Peyer's patch (tissue), 4 donors: ENCODE measurements at regions not wholly inside any gene's neighbourhood (a gene's known extent, or its start where the extent isn't known, plus 50 kb on each side); places are given as distances from the start of the nearest gene placed in this dataset.

Source experiments
- CTCF ChIP-seq, 6 experiments: fragments of 450-650 bp in 4 of 6; fragments of 200-600 bp in 2 of 6; sonication (generic) in 1 of 6; IDR thresholded peaks; one replicate each; pipeline ENCODE4 v1.5.1; 2017 to 2019; ENCODE audit warnings: antibody characterized with exemption in 6 of 6, mild to moderate bottlenecking in 3 of 6, moderate library complexity in 1 of 6
- POLR2A ChIP-seq, 2 donors: fragments of 450-650 bp; IDR thresholded peaks; one replicate each; pipeline ENCODE4 v1.5.1; 2017; ENCODE audit warnings: antibody characterized with exemption in 2 of 2, mild to moderate bottlenecking in 2 of 2, moderate library complexity in 2 of 2

DNA sequence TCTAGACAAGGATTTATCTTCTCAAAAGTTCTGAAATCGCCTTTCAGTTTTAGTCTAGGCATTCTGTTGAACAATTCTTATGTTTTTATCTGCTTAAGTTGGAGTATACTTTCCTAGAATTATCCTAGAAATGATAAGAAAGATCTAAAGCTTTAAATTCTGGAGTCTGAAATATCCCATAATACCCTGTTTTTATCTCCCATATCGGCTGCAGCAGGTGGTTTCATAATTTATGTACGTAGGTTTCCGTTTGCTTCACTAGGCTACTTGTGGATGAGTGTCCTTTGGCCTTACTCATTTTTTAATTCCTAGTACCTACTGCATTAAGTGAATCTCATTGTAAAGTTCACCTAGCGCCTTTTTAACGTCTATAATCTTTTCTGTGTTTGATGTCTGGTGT lies 58.5 kb upstream of the MGAT5 start:
- TF ChIP-seq CTCF (IDR thresholded peaks at IDR 0.05) = no peak
- TF ChIP-seq POLR2A (IDR thresholded peaks at IDR 0.05) = no peak
